NCI-H510A treated with DMSO at 0.1 percent for 48 hours (cell line): ENCODE measurements at regions not wholly inside any gene's neighbourhood (a gene's known extent, or its start where the extent isn't known, plus 50 kb on each side); places are given as distances from the start of the nearest gene placed in this dataset.

Experiments
- DNase-seq: peaks from one replicate; lab custom pipeline; 2025; lab: John Stamatoyannopoulos, UW

DNA sequence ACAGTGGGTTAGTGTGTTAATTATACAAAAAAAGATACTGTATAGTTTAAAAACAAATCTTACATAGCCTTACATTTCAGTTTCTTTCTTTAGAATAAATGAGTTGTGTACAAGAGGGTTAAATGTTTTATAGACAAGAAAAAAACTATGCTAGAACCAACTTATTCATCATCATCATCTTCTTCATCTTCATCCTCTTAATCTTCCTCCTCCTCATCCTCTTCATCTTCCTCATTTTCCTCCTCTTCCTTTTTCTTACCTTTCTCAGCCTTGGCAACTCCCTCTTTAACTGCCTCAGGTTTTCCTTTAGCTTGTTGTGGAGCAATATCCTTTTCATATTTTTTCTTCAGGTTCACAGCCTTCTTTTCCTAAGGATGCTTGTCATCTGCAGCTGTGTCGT lies 53.7 kb downstream of the RPS12 start:
- no peak for DNase-seq

DNA sequence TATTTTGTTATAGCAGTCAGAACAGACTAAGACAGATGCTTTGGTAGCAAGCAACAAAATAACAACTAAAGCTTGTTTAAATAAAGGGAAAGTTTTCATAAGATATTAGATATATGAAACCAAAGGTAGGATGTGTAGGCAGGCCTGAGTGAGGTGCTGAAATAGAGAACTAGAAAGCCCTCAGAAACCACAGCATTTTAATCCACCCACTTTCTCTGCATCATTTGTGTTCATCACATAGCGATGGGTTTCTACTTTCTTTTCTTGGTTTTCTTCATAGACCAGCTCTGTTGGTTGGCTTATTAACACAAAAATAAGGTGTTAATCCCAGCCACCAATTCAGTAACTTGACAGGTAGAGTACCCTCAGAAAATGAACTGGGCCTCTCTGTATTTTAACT lies 58.6 kb downstream of the RPS12 start:
- no peak for DNase-seq

DNA sequence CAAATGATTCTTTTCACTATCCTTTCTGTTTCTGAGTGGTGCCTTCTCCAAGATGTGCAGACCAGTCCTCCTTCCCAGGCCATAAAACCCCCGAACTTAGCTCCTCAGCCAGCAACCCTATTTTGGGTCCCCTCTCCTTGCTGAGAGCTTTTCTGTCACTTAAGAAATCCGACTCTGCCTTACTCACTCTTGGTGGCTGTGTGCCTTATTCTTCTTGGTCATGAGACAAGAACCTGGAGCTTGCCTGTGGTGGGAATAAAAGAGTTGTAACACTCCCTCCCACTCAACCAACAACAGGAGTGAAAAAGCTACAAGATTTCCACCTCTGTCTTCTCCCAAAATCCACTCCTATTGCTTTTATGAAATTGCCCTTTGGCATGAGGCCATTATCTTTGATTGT lies 62.6 kb downstream of the RPS12 start:
- no peak for DNase-seq

DNA sequence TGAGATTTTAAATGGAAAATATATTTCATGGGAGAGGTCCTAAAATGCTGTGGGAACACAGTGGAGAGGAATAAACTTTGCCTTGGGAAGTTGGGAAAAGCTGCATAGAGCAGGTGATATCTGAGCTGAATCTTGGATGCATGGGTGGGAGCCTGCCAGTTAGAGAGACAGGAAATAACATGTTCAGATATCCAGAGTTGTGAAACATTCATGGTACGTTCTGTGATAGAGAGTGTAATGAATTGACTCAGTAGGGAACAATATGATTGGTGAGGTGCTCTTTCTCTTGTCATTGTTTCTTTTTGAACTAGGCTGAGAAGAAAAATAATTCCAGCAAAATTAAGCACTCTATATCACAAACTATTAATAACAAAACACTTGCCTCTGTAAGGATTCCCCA lies 72.8 kb downstream of the RPS12 start:
- DNase-seq, result no peak

DNA sequence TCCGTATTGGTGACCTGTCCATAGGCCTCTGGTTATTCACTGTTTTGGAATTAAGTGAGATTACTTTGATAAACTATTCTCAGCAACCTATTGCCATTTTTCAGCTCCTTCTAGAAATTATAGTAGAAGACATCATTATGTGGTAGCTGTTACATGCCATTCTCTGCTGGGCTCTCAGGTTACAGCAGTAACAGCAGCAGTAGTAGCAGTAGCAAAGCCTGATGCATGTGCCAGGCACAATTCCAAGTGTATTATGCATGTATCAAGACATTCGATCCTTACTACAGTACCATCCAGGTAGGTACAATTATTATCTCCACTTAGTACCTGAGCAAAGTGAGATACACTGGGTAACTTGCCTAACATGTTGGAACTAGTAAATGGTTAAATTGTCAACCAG lies 74.3 kb downstream of the RPS12 start:
- no peak for DNase-seq

DNA sequence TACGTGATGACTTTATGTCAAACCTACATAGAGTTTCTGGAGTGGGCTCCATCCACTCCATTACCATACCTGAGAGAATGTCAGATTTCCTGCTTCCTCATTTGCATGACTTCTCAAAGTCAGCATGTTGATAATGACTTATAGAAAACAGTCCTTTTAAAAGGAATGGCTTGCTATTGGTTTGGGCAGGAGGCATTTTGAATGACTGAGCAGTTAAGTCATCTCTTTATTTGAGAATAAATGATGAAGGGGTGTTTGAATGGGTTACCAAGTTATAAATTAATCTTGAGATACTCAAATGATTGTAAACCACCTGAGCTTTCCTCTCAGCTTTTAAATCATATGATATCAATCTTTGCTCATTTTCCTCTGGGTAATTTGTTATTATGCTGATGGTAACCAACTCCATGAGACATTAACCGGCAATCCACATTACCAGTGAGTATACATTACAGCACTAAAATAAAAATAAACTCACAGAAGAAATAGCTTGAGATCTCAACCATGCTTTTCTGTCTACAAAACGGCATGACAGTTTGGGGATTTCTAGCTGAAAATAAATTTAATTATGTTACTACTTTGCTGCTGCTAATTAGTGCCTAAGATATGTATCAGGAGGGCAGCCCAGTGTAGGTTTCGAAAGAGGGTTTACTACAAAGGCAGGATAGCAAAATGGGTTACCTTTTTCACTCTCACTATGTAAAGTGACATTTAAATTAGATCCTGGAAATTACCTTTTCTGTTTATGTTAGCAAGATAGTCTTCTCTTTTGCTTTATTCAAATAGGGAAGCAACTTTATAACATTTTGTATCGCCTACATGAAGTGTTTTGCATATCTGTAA lies 78.8 kb downstream of the RPS12 start:
- no peak for DNase-seq

DNA sequence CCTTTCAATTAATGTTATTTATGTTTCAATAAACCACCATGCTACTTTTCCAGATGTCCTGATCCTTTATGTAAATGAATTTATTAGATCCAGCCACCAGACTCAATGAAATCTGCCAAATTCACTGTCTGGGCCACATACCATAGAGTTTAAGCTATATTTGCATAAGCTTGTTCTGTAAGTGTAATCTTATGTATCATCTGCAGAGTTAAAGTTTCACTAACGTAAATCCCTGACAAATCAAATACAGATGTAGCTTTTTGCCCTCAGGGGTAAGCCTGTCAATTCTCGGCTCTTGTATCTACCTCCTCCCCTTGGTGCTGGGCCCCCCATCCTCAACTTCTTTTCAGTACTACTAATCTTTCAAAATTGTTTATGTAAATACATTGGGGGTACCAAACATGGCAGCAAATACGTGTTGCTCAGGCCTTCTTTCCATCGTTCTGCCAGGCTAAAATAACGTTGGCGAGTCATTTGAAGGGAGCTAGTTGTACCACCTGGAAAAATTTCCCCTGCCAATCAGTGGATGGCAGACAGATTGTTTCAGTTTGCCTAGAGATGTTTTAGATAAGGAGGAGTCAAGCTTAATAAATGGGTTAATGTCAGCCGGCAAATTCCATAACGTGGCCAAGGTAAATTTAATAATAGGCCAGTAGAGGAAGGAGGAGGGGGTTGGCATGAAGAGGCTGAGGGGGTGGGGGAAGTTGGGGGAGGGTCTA lies 79.6 kb downstream of the RPS12 start:
- no peak for DNase-seq

DNA sequence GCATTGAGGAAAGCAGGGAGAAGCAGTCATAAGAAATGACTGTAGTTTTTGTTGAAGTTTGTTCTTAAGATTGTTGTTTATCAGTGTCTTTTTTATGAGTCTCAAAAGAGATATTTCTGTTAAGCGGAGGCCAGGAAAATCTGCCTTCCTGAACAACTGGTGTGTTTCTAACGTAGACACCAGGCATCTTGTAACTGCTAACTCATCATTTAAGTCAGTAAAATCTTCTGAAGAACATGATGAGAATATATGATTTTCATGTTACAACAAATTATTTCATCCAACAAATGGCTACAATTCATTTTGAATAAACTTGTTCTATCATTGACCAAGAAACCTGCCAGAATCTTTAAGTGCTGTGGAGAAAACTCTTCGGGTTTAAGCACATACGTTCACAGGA lies 84.0 kb downstream of the RPS12 start:
- DNase-seq, result no peak

DNA sequence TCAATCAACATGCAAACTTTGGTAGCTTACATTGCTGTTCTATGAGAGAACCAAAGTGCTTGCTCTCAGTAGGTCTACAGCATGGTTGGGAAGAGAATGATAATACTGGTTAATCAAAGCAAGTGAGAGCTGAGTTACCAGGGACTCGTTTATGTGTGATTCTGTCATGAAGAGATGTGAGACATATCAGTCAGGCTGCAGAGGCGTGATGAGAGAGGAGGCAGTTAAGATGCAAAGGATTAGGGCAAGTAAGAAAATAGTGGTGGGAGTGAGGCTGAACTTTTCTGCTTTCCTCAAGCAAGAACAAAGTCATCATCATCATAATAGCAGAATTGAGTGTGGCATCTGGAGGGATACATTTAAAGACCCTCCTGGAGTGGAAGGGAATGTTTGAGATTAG lies 86.5 kb downstream of the RPS12 start:
- no peak for DNase-seq

DNA sequence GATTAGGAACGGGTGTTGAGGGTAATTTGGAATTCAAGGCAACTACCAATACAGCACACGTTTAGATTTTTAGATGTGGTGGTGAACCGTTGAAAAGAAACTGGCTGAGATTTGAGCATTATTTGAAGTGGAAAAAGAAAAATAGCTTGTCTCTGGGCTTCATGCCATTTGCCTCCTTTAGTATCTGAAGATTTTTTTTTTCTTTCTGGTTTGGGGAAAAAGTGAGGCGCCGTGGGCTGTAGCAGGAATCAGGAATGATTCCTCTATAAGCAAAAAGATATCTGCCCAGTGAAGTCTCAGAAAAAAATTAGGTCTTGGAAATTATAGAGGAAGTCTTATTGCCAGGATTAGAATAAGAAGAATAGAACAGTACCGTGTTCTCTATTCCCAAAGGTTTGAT lies 88.5 kb downstream of the RPS12 start:
- no peak for DNase-seq

DNA sequence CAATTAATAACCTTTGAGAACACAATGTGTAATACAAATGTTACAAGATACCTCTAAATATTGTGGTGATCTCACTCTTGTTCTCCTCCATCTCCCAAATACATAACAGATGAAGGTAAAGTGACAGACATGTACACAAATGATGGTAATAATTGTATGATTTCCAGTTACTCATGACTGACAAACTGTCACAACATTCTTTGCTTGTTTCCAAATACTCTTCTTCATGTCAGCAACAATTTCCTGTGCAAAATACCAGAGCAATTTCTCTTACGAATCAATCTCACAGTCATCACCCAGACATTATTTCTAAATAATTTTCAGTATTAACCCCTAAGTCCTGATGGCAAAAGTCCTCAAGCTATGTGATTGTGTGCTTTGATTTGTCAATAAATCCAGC lies 92.9 kb downstream of the RPS12 start:
- DNase-seq, result no peak

DNA sequence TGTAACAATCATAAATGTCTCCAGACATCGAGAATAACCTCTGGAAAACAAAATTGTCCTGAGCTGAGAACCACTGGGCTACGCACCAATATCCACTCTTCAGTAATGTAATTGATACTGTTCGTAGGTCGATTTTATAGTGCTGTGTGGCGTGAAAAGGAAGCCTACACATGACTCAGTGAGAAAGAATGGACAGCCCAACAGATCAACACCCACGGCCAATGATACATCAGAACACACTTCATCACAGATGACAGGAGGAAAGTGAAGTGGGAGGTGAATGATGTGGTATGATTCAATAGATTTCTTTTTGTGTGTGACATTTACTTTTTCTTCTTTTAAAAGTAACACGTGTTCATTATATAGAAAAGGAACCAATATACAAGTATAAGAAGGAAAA lies 93.5 kb downstream of the RPS12 start:
- DNase-seq, result no peak

DNA sequence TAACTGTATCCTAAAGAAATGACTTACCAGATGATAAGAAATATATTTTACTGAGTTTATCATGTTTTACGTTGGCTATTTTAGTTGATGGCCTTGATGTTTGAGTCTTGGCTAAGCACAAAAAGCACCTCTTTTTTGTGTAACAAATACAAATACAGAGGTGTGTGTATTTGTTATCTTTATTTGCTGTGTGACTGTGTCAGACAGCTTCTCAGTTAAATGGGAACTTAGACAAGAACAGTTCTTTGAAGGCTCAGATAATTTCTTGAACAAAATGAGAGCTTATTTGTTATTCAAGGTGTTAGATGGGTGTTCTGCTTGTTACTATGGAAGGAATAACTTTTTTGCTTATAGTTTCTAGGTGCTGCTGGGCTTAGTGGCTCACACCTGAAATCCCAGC lies 95.4 kb downstream of the RPS12 start:
- DNase-seq, result no peak

DNA sequence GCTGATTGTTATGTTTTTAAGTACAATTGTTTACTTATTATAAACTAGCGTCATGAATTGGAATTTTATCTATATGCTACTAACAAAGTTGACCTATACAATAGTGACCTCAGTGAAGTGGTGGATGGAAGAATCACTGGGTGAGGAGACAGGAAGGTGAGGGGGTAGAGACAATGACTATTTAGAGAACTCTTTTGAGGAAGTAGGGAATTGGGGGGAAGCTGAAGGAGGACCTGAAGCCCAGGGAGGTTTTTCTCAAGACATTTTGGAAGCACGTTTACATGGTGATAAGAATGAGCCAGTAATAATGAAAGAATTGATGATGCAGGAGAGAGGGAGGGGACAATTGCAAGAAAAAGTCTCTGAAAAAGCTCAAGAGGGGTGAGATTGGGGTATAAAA lies 96.4 kb downstream of the RPS12 start:
- no peak for DNase-seq

DNA sequence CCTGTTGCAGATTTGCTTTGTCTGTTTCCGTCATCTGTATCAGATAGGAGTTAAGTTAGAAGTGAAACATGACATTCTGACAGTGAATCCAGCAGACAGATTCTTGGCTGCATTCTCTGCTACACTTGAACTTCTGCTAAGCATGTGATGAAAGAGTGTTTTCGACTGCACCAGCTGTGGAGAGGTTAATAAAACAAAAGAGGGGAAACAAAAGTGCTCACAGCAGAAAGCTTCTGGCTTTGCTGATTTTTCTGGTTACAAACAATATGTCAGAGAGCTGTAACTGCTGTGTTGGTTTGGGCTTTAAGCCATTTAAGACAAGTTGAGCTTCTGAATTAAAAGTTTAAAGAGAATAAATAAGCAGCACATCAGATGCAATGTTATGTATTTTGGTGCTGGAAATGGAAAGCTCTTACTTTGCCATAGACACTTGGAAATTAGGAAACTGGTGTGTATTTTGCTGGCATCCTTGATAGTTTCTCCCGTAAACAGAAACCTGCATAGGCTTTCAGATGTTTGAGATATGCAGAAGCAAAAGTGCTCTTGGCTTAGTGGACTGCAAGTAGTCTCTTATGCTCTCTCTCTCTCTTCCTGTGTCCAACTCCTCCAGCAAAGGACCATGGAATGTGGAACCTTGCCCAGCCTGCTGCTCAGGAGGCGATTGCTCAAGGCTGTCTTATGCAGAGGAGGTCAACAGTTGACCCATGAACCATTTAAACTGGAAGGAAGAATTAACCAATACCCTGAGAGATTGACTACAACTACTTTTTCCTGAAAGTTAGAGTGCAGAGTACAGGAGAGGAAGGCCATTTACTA lies 104.9 kb downstream of the RPS12 start:
- no peak for DNase-seq

DNA sequence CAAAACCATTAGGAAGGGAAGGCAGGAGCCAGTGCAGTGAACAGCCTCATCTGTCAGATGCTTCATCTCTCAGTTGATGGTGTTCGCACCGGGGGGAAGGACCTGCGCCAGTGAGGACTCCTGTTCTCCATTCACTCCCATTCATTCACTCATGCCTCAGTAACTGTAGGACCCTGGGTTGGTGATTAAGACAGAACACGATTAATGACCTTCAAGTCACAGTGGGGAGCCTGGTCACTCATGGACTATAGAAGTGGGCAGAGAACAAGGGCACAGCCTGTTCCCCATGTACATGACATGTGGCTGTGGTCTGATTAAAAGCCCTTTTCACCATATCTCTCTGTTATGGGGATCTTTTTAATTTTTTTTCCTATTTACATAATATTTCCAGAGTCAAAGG lies 113.3 kb downstream of the RPS12 start:
- no peak for DNase-seq

DNA sequence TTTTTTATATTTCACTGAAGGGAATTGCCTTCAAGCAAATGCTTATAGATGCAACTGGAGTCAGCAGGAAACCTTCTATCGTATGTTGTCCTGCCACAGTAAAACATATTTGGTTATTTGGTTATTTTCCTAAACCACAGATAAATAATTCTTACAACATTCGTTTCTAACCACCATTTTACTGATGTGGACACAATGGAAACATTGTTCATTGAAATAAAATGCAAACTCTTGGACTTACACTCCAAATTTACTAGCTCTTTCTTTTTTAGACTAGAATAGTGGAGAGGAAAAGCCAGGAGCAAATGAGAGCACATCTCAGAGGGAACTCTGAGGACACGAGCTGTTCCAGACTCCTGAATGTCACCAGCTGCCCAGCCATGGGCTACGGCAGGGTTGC lies 114.8 kb downstream of the RPS12 start:
- DNase-seq, result no peak

DNA sequence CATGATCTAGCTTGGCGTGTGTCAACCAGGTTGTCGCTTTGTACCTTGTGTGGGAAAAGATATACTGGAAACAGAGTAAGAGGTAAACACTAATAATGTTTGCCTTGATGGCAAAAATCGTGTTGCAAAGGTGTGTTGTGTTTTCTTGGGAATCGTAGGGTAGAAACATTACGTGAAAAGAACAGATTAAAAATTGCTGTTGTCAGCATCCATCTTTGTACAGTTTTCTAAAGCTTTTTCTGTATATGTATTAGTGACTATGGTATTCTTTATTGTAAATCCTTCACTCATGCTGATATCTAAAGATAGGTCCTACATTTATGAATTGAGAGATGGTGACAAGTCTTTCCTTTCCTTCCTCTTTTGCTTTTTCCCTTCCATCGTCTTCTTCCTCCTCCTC lies 116.9 kb downstream of the RPS12 start:
- no peak for DNase-seq

DNA sequence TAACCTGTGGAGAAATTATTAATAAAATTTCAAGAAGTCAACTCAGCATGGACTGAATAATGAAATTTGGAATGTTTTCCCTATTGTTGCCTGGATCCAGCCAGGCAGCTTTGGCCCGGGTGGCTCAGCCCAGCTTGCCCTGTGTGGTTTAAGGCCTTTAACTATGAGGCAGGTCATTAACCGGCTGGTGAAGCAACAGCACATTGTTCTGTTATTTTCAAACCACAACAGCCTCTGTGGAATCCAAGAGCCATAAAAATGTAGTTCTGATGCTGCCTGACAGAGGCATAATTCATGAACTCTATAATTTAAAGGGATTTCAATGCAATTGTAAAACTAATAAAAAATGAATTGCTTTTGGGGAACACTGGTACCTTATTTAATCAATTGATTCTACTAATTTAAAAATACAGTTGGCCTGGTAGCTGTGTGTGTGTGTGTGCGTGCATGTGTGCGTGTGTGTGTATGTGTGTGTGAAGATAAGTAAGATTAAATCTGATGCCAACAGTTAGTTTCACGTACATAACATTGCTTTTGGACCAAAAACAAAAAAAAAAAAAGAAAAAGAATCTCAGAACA lies 117.7 kb downstream of the RPS12 start:
- DNase-seq, result no peak

DNA sequence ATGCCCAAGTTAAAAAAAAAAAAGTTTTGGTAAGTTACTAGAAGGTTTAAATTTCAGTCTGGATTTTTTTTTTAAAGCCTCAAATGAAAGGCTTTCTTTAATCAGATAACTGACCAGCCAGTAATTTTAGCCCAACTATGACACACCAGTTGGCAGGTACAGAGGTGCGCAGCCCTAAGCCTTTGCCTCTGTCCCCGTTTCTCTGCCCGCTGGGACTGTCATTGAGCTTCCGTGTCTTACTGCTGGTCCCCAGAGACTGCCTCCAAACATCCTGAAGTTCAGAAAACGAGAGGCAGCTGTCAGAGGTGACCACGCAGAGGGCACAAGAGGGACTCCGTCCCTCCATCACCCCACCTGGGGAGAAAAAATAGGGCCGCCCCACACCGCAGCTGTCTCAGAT lies 118.2 kb downstream of the RPS12 start:
- no peak for DNase-seq

DNA sequence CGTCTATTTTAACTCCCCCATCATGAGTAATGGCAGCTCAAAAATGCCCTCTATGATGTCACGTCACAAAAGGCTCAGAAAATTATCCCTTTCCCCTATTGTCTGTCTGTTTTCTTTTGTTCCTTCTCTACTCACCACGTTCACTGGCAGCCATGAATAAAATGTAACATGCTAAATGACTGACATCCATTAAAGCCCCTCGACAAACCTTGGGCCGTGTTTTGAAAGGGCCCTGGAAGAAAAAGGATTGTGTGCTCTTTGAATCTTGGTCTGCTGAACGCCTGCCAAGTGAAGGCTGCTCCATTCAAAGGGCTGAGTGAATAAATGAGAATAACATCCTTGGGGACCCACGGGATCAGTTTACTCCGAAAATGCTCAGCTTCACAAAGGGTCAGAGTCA lies 118.7 kb downstream of the RPS12 start:
- DNase-seq, result no peak

DNA sequence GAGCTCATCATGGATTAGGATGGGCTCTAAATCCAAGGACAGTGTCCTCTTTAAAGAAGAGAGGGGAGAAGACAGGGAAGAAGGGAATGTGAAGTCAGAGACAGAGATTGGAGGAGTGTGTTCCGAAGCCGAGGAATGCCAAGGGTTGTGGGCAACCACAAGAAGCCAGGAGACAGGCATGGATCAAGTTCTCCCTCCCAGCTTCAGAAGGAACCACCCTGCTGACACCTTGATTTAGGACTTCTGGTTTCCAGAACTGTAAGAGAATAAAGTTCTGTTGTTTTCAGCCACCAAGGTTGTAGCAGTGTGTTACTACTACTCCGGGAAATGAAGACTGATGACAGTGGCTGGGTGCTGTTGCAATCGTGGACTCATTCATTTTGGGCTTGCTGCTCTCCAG lies 120.1 kb downstream of the RPS12 start:
- DNase-seq, result no peak

DNA sequence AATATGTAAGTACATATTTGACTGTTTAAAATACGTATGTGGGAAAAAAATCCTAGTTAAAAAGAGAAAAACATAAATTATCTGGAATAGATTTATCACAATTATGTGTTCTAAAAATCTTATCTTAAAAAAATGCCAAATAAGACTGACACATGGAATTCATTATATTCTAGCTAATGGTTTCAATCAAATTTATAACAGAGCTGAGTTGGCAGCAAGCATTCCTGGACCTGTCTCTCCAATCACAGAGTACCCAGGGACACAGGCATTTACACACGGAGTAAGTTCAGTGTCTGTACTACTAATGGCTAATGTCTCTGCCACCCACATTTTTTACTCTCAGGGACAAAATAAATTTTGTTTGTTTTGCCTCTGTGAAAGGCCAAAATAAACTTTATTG lies 122.3 kb downstream of the RPS12 start:
- no peak for DNase-seq
